ENCODE measurements at regions not wholly inside any gene's neighbourhood (a gene's known extent, or its start where the extent isn't known, plus 50 kb on each side); places are given as distances from the start of the nearest gene placed in this dataset.

GRCh38 chr2:42118754-42119569, 50.2 kb upstream of the EML4 start:
- intact Hi-C loops (cut with micrococcal nuclease), result loop anchor here (2.0 kb wide), 1 partner anchor 14 kb away; no protein-coding TSS in a partner anchor
- H3K36me3 Mint-ChIP-seq (ENCODE audit: low read depth), result peaks cover 5% of the 10 kb centered on the region

More at GRCh38 chr2:42118754-42119569, 50.2 kb upstream of the EML4 start:
- H3K4me1 Mint-ChIP-seq (ENCODE audit: low read depth), result peaks cover 52% of the 10 kb centered on the region
- H3K4me3 Mint-ChIP-seq, result no peak overlapping the region
- no peaks in the 10 kb centered on the region for H3K27me3 Mint-ChIP-seq (ENCODE audit: low read depth)
- CTCF ChIA-PET, result interaction anchor here (1.0 to 1.1 kb wide), 2 partner anchors 17 to 31 kb away, joined by 3 read pairs; no protein-coding TSS in a partner anchor
- DNase-seq, result no peak
- H3K9me3 Mint-ChIP-seq, result peaks cover 4% of the 10 kb centered on the region
- H3K27ac Mint-ChIP-seq, result no peak overlapping the region
